Cerebellar cortex (tissue), 1 donor: ENCODE measurements at regions not wholly inside any gene's neighbourhood (a gene's known extent, or its start where the extent isn't known, plus 50 kb on each side); places are given as distances from the start of the nearest gene placed in this dataset.
"Not testable (repeated sequence)": the region's sequence is repeated elsewhere in the genome, so short reads cannot be mapped to it uniquely, and the experiment has no call there.

Experiments
- DNase-seq: peaks from one replicate; pipeline ENCODE4 v3.0.0-alpha.2; 2015; ENCODE audit warnings: low spot score

DNA sequence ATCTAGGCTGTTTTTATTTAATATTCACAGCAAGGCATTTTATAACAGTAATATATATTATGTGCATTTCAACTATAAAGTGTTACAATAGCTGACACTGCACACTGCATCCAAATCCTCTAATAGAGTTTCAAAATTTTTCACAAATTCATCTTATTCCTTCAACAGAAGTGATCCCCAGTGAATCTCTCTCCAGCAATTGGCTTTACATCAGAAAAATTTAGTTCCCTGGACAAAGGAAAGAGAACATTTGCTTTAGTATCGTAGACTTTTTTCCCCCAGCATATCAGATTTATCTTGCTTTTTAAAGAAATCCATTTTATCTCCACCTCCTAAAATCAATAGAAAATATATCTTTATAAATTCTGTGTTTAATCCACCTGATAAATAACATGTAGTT is 868.6 kb downstream of the TBL1XR1 start:
- no peak for DNase-seq

DNA sequence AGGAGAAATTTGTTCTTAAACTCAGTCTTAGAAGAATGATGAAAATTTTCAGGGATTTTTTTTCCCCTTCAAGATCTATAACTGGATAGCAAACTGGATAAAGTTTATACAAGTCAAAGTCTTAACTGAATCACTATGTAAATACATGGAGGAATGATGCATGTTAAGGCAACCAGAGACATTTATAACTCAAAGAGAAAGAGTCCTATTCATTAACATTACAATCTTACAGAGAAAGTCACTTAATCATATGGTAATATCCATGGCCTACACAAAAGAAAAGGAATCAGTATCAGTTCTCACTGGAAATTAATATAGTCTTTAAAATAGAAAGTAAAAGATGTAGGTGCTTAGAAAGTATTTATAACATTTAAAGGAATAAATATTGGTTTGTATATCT is 869.1 kb downstream of the TBL1XR1 start:
- DNase-seq: no peak

DNA sequence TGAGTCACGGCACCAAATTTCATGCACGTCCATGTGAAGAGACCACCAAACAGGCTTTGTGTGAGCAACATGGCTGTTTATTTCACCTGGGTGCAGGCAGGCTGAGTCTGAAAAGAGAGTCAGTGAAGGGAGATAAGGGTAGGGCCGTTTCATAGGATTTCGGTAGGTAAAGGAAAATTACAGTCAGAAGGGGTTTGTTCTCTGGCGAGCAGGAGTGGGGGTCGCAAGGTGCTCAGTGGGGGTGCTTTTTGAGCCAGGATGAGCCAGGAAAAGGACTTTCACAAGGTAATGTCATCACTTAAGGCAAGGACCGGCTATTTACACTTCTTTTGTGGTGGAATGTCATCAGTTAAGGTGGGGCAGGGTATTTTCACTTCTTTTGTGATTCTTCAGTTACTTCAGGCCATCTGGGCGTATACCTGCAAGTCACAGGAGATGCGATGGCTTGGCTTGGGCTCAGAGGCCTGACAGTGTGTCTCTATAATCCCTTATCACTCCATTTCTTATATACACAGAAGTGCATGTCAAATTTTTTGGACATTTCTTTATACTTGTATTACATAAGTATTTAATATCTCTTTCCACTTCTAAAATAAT is 870.3 kb downstream of the TBL1XR1 start:
- DNase-seq: not testable (repeated sequence)

DNA sequence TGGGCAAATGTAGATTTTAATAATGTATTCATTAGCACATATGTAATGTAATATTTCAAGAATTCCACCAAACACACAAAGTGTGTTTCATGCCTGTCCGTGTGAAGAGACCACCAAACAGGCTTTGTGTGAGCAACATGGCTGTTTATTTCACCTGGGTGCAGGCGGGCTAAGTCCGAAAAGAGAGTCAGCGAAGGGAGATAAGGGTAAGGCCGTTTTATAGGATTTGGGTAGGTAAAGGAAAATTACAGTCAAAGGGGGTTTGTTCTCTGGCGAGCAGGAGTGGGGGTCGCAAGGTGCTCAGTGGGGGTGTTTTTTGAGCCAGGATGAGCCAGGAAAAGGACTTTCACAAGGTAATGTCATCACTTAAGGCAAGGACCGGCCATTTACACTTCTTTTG is 875.8 kb downstream of the TBL1XR1 start:
- DNase-seq: not testable (repeated sequence)

DNA sequence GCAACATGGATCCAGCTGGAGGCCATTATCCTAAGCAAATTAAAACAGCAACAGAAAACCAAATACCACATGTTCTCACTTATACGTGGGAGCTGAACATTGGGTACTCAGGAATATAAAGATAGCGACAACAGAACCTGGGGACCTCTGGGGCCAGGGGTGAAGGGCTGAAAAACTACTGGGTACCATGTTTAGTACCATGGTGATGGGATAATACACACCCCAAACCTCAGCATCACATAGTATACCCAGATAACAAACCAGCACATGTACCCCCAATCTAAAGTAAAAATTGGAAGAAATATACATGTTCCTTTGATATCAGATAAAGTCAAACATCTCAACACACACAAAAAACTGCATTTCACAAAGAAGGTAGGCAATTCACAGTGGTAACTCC is 876.2 kb downstream of the TBL1XR1 start:
- no peak for DNase-seq

DNA sequence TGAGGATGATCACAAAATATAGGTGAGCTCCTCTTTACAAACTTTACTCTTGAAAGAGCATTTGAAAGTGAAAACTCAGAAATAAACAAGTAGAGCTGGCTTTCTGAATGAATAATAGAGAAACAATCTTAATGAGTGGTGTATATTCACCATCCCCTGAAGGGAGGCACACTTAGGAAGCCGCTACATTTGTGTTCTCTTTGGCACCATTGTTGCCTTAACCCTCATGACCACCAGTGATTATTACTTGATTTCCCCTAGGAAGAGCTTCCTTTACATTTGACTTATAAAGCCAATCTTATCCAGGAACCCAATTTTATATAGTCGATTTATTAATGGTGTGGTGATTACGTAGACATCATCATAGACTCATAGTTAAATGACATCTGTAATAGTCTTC is 883.9 kb downstream of the TBL1XR1 start:
- no peak for DNase-seq

DNA sequence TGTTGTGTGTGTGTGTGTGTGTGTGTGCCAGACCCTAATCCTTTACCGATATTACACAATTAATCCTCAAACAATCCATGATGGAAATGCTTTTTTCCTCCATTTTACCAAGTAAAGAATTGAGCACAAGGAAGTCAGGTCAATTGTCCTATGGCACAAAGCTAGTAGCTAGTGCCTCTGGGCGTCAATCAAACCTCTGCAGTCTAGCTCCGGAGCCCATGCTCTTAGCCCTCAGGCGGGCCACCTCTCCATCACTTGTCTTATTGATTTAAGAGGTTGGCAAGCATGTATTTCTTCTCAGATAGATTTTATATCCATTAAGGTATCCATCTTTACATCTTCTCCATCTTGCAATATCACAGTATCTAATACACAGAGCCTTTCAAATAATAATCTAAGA is 886.6 kb downstream of the TBL1XR1 start:
- DNase-seq: no peak

DNA sequence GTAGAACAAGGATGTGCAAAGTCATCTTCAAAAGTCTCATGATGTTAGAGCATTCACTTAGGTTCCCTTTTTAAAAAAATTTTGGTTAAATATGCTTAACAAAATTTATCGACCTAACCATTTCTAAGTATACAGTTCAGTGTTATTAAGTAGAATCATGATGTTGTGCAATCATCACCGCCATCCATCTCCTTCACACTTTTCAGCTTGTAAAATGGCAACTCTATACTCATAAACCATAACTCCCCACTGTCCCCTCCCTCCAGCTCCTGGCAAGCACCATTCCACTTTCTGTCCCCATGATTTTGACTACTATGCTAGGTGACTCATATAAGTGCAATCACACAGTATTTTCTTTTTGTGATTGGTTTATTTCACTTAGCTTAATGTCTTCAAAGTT is 895.0 kb downstream of the TBL1XR1 start:
- no peak for DNase-seq

DNA sequence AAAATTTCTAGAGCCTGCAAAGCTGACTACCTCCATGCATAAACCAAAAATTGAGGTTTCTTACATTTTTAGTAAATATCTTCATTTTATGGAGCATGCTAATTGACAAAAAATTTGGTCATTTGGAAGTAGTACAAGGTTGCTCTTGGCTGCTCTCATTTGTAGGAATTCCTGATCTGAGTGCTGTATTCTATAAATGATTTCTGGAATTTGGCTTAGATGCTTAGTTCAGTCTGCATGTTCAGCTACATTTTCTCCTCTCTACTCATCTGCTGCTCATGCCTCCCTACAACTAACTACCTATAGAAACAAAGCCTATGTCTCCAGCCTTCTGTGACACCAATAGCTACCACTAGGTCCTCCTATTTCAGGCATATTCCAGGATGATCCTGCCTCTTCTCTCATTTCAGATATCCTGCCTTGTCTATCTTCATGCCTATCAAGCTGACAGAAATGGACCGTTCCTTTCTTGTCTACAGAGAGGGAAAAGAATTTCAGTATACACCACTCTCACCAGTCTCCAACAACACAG is 901.1 kb downstream of the TBL1XR1 start:
- DNase-seq: no peak

DNA sequence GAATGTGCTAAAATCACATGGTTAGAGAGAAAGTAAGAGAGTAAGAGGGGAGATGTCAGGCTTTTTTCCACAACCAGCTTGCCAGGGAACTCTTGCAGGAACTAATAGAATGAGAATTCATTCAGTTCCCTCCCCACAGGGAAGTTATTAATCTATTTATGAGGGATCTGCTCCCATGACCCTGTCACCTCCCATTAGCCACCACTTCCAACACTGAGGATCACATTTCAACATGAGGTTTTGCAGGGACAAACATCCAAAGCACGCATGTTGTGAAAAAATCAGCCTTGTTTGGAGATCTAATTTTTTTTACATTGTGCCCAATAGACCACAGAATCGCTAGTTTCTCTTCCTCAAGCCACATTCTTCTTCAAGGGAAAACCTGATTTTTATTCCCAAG is 904.0 kb downstream of the TBL1XR1 start:
- DNase-seq: no peak

DNA sequence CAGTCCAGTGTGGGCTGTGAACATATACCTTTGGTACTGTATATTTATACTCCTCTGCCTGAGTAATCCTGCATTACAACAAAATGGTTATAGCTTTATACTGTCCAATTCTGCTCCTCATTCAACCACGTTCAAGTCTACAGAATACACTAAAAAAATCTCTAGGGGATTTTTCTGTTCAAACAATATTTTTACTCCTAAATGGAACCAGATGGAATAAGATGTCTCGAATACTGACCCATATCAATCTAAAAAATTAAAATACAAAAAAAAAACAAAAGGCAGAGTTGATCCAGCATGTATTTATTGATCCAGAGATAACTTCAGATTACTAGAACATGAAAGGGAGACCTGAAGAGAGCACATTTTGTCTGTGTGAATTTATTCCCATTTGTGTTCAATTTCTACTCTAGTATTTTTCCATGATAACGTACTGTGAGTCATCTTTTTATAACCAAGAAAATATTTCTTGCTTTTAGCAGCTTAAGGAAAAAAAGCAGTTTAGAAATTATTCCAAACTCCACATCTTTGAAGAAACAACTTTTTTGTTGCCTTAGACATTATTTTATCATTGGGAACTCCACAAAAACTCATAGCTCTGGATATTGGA is 910.7 kb downstream of the TBL1XR1 start:
- no peak for DNase-seq

DNA sequence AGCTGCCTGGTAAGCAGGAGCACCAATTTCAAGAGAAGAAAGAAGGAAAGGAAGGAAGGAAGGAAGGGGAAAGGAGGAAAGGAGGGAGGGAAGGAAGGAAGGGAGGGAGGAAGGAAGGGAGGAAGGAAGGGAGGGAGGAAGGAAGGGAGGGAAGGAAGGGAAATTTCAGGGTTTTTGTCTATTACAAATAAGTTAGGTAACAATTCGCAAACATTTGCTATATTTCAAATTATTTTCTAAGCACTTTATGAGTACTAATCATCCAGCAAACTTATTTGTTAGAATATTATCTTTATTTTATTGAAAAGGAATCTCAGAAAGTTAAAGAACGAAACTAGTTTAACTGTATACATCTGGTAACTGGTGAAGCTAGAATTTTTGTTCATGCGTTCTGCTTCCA is 921.7 kb downstream of the TBL1XR1 start:
- no peak for DNase-seq

DNA sequence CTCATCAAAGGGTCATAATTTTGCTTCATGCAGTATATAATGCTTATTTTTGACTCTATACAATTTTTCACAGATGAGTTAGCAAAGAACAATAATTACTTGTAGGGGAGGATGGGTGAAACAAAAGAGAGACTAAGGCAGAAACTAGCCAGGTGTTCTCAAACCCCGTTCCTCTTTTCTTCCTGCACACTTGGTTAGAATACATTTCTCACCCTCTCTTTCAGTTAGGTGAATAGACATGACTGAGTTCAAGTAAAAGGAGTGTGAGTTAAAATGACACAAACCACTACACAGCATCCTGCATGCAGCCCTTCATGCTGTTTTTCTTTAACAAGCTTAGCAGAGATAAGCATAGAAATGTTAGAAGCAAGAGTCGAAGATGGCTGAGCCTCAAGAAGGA is 922.2 kb downstream of the TBL1XR1 start:
- no peak for DNase-seq

DNA sequence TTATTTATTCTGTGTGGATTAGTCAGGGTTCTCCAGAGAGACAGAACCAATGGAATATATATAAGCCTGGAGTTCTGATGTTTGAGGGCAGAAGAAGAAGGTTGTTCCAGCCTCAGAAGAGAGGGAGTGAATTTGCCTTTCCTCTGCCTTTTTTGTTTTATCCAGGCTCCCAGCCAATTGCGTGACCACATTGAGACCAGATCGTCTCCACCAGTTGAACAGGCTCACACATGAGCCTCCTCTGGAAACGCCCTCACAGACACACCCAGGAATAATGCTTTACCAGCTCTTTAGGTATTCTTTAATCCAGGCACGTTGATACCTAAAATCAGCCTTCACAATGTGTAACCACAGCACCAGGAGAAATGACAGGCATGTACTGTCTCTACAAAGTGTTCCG is 923.1 kb downstream of the TBL1XR1 start:
- no peak for DNase-seq

DNA sequence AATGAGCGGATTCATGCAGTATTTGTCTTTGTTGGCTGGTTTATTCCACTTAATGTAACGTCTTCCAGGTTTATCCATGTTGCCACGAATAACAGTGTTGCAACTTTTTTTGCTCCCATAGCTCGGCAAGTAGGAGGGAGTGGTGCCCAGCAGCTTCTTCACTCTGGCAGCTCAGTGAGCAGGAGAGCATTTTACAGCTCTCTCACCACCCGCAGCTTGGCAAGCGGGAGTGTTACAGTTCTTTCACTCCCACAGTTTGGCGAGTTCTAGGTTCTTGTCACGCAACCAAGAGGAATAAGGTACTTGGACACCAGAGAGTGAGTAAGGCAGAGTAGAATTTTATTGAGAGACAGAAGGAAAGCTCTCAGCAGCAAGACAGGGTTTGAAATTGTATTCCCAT is 935.2 kb downstream of the TBL1XR1 start:
- no peak for DNase-seq

DNA sequence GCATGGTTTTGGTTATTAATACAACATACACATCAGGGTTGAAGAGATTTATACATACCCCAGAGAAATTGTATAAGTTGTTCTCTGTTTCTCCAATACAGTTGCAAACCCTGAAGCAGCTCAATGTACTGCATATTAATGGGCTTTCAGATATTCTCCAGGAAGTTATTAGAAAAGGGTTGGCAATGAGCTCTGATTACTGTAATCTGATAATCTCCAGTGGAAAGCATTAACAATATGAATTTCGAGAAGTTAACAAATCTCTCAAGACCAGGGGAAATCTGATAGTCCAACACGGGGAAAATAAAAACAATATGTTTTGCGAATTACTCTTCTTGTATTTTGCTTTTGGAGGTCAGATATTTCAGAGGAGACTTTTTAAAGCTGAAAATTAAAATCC is 950.1 kb downstream of the TBL1XR1 start:
- no peak for DNase-seq

DNA sequence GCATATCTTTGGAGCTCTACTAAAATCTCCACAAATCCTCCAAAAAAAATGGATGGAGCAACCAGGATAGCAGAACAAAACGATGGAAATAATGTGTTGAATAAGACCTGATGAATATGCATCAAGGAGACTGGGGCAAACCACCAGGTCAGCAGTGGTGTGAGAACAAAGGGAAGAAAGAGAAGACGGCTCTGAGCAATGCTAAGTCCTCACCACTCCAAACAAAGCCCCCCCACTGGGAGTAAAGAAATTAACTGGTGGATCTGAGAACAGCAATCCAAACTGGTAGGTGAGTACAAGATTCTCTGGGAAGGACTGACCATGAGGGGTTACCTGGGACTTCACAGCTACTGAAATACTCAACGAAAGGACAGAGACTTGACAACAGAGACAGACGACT is 977.3 kb downstream of the TBL1XR1 start:
- DNase-seq: no peak

DNA sequence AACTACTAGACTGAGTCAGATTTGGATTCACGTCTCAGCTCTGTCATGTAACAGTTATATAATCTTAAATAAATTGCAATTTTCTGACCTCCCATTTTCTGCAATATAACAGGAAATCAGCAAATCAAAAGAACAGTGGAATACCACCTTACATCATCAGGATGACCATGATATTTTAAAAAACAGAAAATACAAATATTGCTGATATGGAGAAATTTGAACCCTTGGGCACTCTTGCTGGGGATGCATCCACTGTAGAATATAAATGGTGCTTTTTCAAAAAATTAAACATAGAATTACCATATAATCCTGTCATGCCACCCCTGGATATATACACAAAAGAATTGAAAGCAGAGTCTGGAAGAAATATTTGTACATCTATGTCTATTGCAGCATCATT is 982.5 kb downstream of the TBL1XR1 start:
- no peak for DNase-seq

DNA sequence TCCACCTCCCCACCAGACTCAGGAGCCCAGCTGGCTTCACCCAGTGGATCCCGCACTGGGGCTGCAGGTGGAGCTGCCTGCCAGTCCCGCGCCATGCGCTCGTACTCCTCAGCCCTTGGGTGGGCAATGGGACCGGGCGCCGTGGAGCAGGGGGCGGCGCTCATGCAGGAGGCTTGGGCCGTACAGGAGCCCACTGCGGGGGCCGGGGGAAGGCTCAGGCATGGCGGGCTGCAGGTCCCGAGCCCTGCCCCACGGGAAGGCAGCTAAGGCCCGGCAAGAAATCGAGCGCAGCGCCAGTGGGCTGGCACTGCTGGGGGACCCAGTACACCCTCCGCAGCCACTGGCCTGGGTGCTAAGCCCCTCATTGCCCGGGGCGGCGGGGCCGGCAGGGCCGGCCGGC is 984.0 kb downstream of the TBL1XR1 start:
- DNase-seq: not testable (repeated sequence)

DNA sequence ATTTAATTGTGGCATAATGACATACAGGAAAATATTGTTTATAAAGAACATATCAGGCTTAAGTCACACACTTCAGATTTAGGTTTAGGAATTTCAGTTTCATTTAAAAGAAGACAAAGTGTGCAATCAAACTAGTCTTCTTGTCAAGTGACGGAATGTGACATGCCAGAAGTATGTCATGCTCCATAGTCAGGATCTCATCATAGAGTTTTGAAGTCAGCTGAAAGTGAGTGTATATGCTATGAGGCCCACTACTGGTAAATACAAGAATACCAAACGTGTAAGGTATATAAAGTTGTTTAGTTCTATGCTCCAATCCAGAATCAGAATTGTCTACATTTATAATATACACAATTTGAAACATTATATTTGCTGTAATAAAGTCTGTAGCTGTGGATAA is 988.4 kb downstream of the TBL1XR1 start:
- DNase-seq: no peak

DNA sequence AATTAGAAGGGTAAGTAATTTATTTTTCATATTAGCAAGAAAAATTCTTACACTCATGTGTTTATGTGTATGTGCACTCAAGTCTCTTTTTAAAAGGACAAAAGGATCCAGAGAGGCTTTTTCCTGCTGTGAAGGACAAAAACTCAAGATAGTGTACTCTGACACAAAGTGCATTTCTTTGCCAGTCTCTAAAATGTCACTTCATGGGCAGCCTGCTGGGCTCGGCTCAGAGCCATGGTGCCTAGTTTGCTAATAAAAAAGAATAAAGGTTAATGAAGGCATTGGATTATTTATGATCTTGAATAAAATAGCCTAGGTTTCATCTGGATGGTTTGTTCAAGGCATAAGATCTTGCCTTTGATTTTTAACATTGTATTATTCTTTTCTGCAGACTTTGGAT is 989.0 kb downstream of the TBL1XR1 start:
- peak; percentile 8 for DNase-seq

DNA sequence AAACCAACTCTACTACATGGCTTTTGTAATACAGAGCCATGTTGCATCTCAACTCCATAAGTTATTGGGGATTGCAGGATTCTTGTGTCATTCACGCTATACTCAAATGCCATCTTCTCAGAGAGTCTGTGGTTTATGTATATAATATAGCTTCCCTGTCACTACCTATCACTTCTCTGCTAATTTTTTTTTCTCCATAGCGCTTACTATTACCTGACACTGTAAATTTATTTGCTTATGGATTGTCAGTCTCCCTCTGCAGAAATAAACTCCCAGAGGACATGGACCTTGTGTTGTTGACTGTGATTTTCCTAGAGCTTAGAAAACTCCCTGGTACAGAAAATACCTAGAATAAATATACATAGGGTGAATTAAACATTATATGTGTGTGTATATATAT is 990.5 kb downstream of the TBL1XR1 start:
- DNase-seq: no peak

DNA sequence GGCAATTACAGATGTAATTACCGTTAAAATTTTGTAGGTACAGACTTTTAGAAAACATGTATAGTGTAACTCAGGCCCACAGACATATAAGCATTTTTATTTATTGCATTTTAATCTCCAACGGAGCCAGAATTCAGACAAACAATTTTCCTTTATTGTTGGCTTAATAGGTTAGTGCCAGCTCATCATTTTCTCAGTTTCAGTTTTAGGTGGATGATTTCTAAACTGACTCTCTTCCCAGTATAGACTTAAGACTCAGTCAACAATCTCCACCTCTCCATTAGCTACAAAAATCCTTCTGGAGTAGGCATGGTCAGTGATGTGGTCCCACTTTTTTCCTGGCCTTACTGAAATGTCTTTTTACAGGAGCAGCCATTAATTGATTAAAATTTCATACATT is 994.6 kb downstream of the TBL1XR1 start:
- no peak for DNase-seq

DNA sequence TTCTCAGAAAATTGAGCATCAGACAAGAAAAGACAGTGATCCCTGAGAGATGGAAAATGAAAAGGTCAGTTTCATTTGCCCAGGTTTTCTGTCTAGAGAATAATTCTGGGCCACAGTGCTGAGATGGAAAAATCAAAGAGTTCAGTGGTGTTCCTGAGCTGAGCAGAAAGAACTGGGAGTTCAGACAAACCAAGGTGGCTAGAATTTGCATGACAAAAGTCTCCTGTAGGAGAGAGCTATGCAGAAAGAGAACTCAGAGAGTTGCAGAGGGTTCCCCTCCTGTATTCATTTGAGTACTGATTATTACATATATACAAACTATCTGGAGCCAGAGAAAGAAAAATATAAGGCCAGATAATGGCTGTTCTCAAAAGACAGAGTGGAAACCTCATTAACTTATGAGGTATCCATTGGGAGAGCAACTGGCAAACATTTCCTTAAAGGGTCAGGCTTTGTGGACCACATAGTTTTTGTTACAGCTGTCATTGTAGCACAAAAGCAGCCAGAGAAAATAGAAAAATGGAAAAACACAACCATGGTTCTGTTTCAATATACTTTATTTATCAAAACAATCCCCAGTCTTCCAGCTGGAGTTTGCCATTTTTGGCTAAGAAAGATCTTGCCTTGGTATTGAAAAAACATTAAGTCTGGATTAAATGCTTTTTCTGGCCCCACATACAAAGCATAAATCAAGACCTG is 1004.1 kb downstream of the TBL1XR1 start:
- no peak for DNase-seq
